OCI-LY1 (cell line): ENCODE measurements at regions not wholly inside any gene's neighbourhood (a gene's known extent, or its start where the extent isn't known, plus 50 kb on each side); places are given as distances from the start of the nearest gene placed in this dataset.

Experiments
- CTCF ChIP-seq: fragments of 200-600 bp; sonication (generic), shearing (Covaris generic); IDR thresholded peaks from 2 replicates; pipeline ENCODE4 v1.5.1; 2017; ENCODE audit warnings: mild to moderate bottlenecking, antibody characterized with exemption, low read length, moderate library complexity, mixed read lengths
- EZH2 ChIP-seq: fragments of 200-600 bp; sonication (generic), shearing (Covaris generic); IDR thresholded peaks from 2 replicates; pipeline ENCODE4 v1.8.0; 2017; ENCODE audit warnings: borderline replicate concordance, mixed run types, mild to moderate bottlenecking, antibody characterized with exemption, low read length, moderate library complexity, mixed read lengths

- TF ChIP-seq CTCF (no peak), EZH2 (no peak)
Measured at GRCh38 chr5:135206862-135207261, 172.8 kb upstream of the PITX1 start.
